Right lung (tissue), 2 donors: ENCODE measurements at regions not wholly inside any gene's neighbourhood (a gene's known extent, or its start where the extent isn't known, plus 50 kb on each side); places are given as distances from the start of the nearest gene placed in this dataset.
A peak's percentile ranks its signal among the peaks of the same experiment; 100 is the strongest.

Experiments
- DNase-seq, 2 donors: peaks; one replicate each; pipeline ENCODE4 v3.0.0-alpha.2; 2013

GRCh38 chr6:40340957-40341356 is 246.2 kb downstream of the LRFN2 start:
- no peak for DNase-seq

GRCh38 chr6:40340196-40340595 is 247.0 kb downstream of the LRFN2 start:
- DNase-seq, result no peak

GRCh38 chr6:40338306-40338705 is 248.9 kb downstream of the LRFN2 start:
- DNase-seq, result no peak

GRCh38 chr6:40336940-40337760 is 250.0 kb downstream of the LRFN2 start:
- no peak for DNase-seq

GRCh38 chr6:40336296-40336695 is 250.9 kb downstream of the LRFN2 start:
- no peak for DNase-seq

GRCh38 chr6:40334496-40335270 is 252.5 kb downstream of the LRFN2 start:
- DNase-seq, result no peak

GRCh38 chr6:40331545-40331944 is 255.6 kb downstream of the LRFN2 start:
- DNase-seq, result no peak

- DNase-seq, result no peak
Measured at GRCh38 chr6:40330301-40330721, 256.9 kb downstream of the LRFN2 start.

GRCh38 chr6:40328986-40329545 is 258.1 kb downstream of the LRFN2 start:
- DNase-seq, result no peak

- DNase-seq, result peak; percentile 21 to 29
Measured at GRCh38 chr6:40328386-40328985, 258.7 kb downstream of the LRFN2 start.

- DNase-seq, result no peak
Measured at GRCh38 chr6:40326714-40327421, 260.3 kb downstream of the LRFN2 start.

GRCh38 chr6:40325791-40326190 is 261.4 kb downstream of the LRFN2 start:
- DNase-seq, result no peak

- DNase-seq, result no peak
Measured at GRCh38 chr6:40325041-40325440, 262.1 kb downstream of the LRFN2 start.

GRCh38 chr6:40323881-40324634 is 263.1 kb downstream of the LRFN2 start:
- no peak for DNase-seq

- no peak for DNase-seq
Measured at GRCh38 chr6:40322336-40322735, 264.8 kb downstream of the LRFN2 start.

- no peak for DNase-seq
Measured at GRCh38 chr6:40321616-40322015, 265.5 kb downstream of the LRFN2 start.

- DNase-seq, result no peak
Measured at GRCh38 chr6:40320947-40321346, 266.2 kb downstream of the LRFN2 start.

- DNase-seq, result no peak
Measured at GRCh38 chr6:40320441-40320840, 266.7 kb downstream of the LRFN2 start.

- DNase-seq, result no peak
Measured at GRCh38 chr6:40319124-40319523, 268.0 kb downstream of the LRFN2 start.

GRCh38 chr6:40315060-40315459 is 272.1 kb downstream of the LRFN2 start:
- no peak for DNase-seq

GRCh38 chr6:40313582-40313981 is 273.6 kb downstream of the LRFN2 start:
- no peak for DNase-seq
